GM18909 (cell line): ENCODE measurements at regions not wholly inside any gene's neighbourhood (a gene's known extent, or its start where the extent isn't known, plus 50 kb on each side); places are given as distances from the start of the nearest gene placed in this dataset.
A peak's percentile ranks its signal among the peaks of the same experiment; 100 is the strongest.

ENCODE experiments used
- ATAC-seq: cut with Tn5 transposase; IDR thresholded peaks from one replicate; pipeline ENCODE4 v1.9.1; 2021; ENCODE audit warnings: mild to moderate bottlenecking; ENCODE audit not compliant: unreplicated experiment, poor library complexity

- no peak for ATAC-seq
Measured at GRCh38 chr1:185585770-185586169, 148.4 kb upstream of the HMCN1 start.

- ATAC-seq: no peak
Measured at GRCh38 chr1:185581961-185582725, 152.0 kb upstream of the HMCN1 start.

- ATAC-seq: no peak
Measured at GRCh38 chr1:185581020-185581419, 153.2 kb upstream of the HMCN1 start.

- ATAC-seq: no peak
Measured at GRCh38 chr1:185578293-185578692, 155.9 kb upstream of the HMCN1 start.

GRCh38 chr1:185574139-185574875 is 159.9 kb upstream of the HMCN1 start:
- peak; percentile 59 for ATAC-seq

GRCh38 chr1:185573677-185574076 is 160.5 kb upstream of the HMCN1 start:
- peak; percentile 30 for ATAC-seq

GRCh38 chr1:185573162-185573561 is 161.0 kb upstream of the HMCN1 start:
- no peak for ATAC-seq

GRCh38 chr1:185570962-185571361 is 163.2 kb upstream of the HMCN1 start:
- no peak for ATAC-seq

GRCh38 chr1:185568155-185569123 is 165.8 kb upstream of the HMCN1 start:
- ATAC-seq: no peak

- ATAC-seq: no peak
Measured at GRCh38 chr1:185567440-185567839, 166.8 kb upstream of the HMCN1 start.

GRCh38 chr1:185566995-185567394 is 167.2 kb upstream of the HMCN1 start:
- ATAC-seq: peak; percentile 48

GRCh38 chr1:185565302-185565701 is 168.9 kb upstream of the HMCN1 start:
- ATAC-seq: no peak

GRCh38 chr1:185564816-185565215 is 169.4 kb upstream of the HMCN1 start:
- ATAC-seq: no peak

GRCh38 chr1:185562461-185563359 is 171.5 kb upstream of the HMCN1 start:
- ATAC-seq: no peak

- ATAC-seq: no peak
Measured at GRCh38 chr1:185561629-185562028, 172.6 kb upstream of the HMCN1 start.

- ATAC-seq: no peak
Measured at GRCh38 chr1:185560760-185561159, 173.4 kb upstream of the HMCN1 start.

- peak; percentile 98 for ATAC-seq
Measured at GRCh38 chr1:185559684-185560331, 174.4 kb upstream of the HMCN1 start.

- ATAC-seq: no peak
Measured at GRCh38 chr1:185559151-185559550, 175.0 kb upstream of the HMCN1 start.

GRCh38 chr1:185556561-185556960 is 177.6 kb upstream of the HMCN1 start:
- ATAC-seq: no peak
